Effector memory CD8-positive, alpha-beta T cell (primary cell): ENCODE measurements at regions not wholly inside any gene's neighbourhood (a gene's known extent, or its start where the extent isn't known, plus 50 kb on each side); places are given as distances from the start of the nearest gene placed in this dataset.

Experiments
- ATAC-seq: fragments of 150-1000 bp; cut with Tn5 transposase; replicated peaks from 2 replicates; pipeline ENCODE4 v1.10.0; 2021; ENCODE audit warnings: mild to moderate bottlenecking, moderate library complexity
- DNase-seq, 3 experiments: peaks; one replicate each; pipeline ENCODE4 v3.0.0; 2021
- H3K27ac Mint-ChIP-seq, 2 donors: one replicate each; pipeline ENCODE4 v1.8.0; 2022; ENCODE audit warnings: mild to moderate bottlenecking in 2 of 2, mixed read lengths in 2 of 2, moderate library complexity in 2 of 2
- H3K27me3 Mint-ChIP-seq, 2 donors: one replicate each; pipeline ENCODE4 v1.8.0; 2022; ENCODE audit warnings: mixed read lengths in 2 of 2
- H3K36me3 Mint-ChIP-seq: one replicate; pipeline ENCODE4 v1.8.0; 2022; ENCODE audit warnings: mild to moderate bottlenecking, moderate library complexity, mixed read lengths; ENCODE audit not compliant: insufficient read depth
- H3K4me1 Mint-ChIP-seq, 2 donors: one replicate each; pipeline ENCODE4 v1.8.0; 2022; ENCODE audit warnings: low read depth in 2 of 2, mixed read lengths in 2 of 2
- H3K4me3 Mint-ChIP-seq, 2 donors: one replicate each; pipeline ENCODE4 v1.8.0; 2022; ENCODE audit warnings: mild to moderate bottlenecking in 2 of 2, mixed read lengths in 2 of 2, moderate library complexity in 2 of 2
- H3K9me3 Mint-ChIP-seq, 2 donors: one replicate each; pipeline ENCODE4 v1.8.0; 2022; ENCODE audit warnings: mixed read lengths in 2 of 2

GRCh38 chr22:48800886-48801607, 1026.6 kb downstream of the BRD1 start:
- Mint-ChIP-seq H3K4me3 (no peak overlapping the region), H3K9me3 (no peaks in the 10 kb centered on the region), H3K36me3 (no peaks in the 10 kb centered on the region), H3K27me3 (peaks cover 0 to 7% of the 10 kb centered on the region in 2 donors), H3K4me1 (no peaks in the 10 kb centered on the region), H3K27ac (no peak overlapping the region)
- ATAC-seq (no peak), DNase-seq (no peak)

- H3K9me3 Mint-ChIP-seq: no peaks in the 10 kb centered on the region
- H3K27ac Mint-ChIP-seq: no peak overlapping the region
- no peak overlapping the region for H3K4me3 Mint-ChIP-seq
- no peaks in the 10 kb centered on the region for H3K4me1 Mint-ChIP-seq
- no peak for DNase-seq
- ATAC-seq: no peak
- peaks cover 0 to 11% of the 10 kb centered on the region in 2 donors for H3K27me3 Mint-ChIP-seq
- no peaks in the 10 kb centered on the region for H3K36me3 Mint-ChIP-seq
Measured at GRCh38 chr22:48800036-48800885, 1027.4 kb downstream of the BRD1 start.

GRCh38 chr22:48799227-48799970, 1028.3 kb downstream of the BRD1 start:
- no peak overlapping the region for H3K27ac Mint-ChIP-seq
- DNase-seq: no peak
- H3K9me3 Mint-ChIP-seq: peaks cover 0 to under 1% of the 10 kb centered on the region in 2 donors
- no peaks in the 10 kb centered on the region for H3K36me3 Mint-ChIP-seq
- no peak for ATAC-seq
- no peak overlapping the region for H3K4me3 Mint-ChIP-seq
- H3K4me1 Mint-ChIP-seq: no peaks in the 10 kb centered on the region
- peaks cover 0 to 11% of the 10 kb centered on the region in 2 donors for H3K27me3 Mint-ChIP-seq

GRCh38 chr22:48798281-48799226, 1029.1 kb downstream of the BRD1 start:
- no peak for DNase-seq
- H3K27ac Mint-ChIP-seq: no peak overlapping the region
- peaks cover 0 to 3% of the 10 kb centered on the region in 2 donors for H3K9me3 Mint-ChIP-seq
- H3K4me3 Mint-ChIP-seq: no peak overlapping the region
- H3K4me1 Mint-ChIP-seq: no peaks in the 10 kb centered on the region
- ATAC-seq: no peak
- H3K27me3 Mint-ChIP-seq: peaks cover 0 to 11% of the 10 kb centered on the region in 2 donors
- no peaks in the 10 kb centered on the region for H3K36me3 Mint-ChIP-seq

- Mint-ChIP-seq H3K4me3 (no peak overlapping the region), H3K27ac (no peak overlapping the region), H3K27me3 (peaks cover 0 to 11% of the 10 kb centered on the region in 2 donors), H3K4me1 (no peaks in the 10 kb centered on the region), H3K9me3 (peaks cover 0 to 3% of the 10 kb centered on the region in 2 donors), H3K36me3 (no peaks in the 10 kb centered on the region)
- DNase-seq (no peak), ATAC-seq (no peak)
Measured at GRCh38 chr22:48797731-48798130, 1029.9 kb downstream of the BRD1 start.

- Mint-ChIP-seq H3K4me3 (no peak overlapping the region), H3K4me1 (no peaks in the 10 kb centered on the region), H3K27ac (no peak overlapping the region), H3K9me3 (peaks cover 0 to 3% of the 10 kb centered on the region in 2 donors), H3K36me3 (no peaks in the 10 kb centered on the region), H3K27me3 (peaks cover 0 to 11% of the 10 kb centered on the region in 2 donors)
- DNase-seq: no peak
- ATAC-seq: no peak
Measured at GRCh38 chr22:48796310-48797015, 1031.2 kb downstream of the BRD1 start.

GRCh38 chr22:48795664-48796063, 1032.0 kb downstream of the BRD1 start:
- peaks cover 3 to 17% of the 10 kb centered on the region in 2 donors for H3K27me3 Mint-ChIP-seq
- H3K9me3 Mint-ChIP-seq: peaks cover 0 to 3% of the 10 kb centered on the region in 2 donors
- no peaks in the 10 kb centered on the region for H3K4me1 Mint-ChIP-seq
- no peaks in the 10 kb centered on the region for H3K36me3 Mint-ChIP-seq
- no peak overlapping the region for H3K4me3 Mint-ChIP-seq
- DNase-seq: no peak
- no peak overlapping the region for H3K27ac Mint-ChIP-seq
- no peak for ATAC-seq

- ATAC-seq (no peak), DNase-seq (no peak)
- no peak overlapping the region for H3K27ac Mint-ChIP-seq
- no peaks in the 10 kb centered on the region for H3K4me1 Mint-ChIP-seq
- no peak overlapping the region for H3K4me3 Mint-ChIP-seq
- peaks cover 8 to 19% of the 10 kb centered on the region in 2 donors for H3K27me3 Mint-ChIP-seq
- H3K36me3 Mint-ChIP-seq: no peaks in the 10 kb centered on the region
- H3K9me3 Mint-ChIP-seq: peaks cover 0 to 3% of the 10 kb centered on the region in 2 donors
Measured at GRCh38 chr22:48794906-48795305, 1032.8 kb downstream of the BRD1 start.

GRCh38 chr22:48793949-48794348, 1033.7 kb downstream of the BRD1 start:
- Mint-ChIP-seq H3K27ac (no peak overlapping the region), H3K9me3 (peaks cover 0 to 3% of the 10 kb centered on the region in 2 donors), H3K27me3 (peaks cover 8 to 19% of the 10 kb centered on the region in 2 donors), H3K4me1 (no peaks in the 10 kb centered on the region), H3K36me3 (no peaks in the 10 kb centered on the region), H3K4me3 (no peak overlapping the region)
- ATAC-seq (no peak), DNase-seq (no peak)

GRCh38 chr22:48786679-48786996, 1041.0 kb downstream of the BRD1 start:
- Mint-ChIP-seq H3K36me3 (peaks cover 4% of the 10 kb centered on the region), H3K9me3 (no peaks in the 10 kb centered on the region), H3K27ac (no peak overlapping the region), H3K4me1 (no peaks in the 10 kb centered on the region), H3K4me3 (no peak overlapping the region), H3K27me3 (peaks cover 8 to 35% of the 10 kb centered on the region in 2 donors)
- no peak for ATAC-seq
- DNase-seq: no peak

GRCh38 chr22:48785792-48786678, 1041.6 kb downstream of the BRD1 start:
- Mint-ChIP-seq H3K9me3 (no peaks in the 10 kb centered on the region), H3K4me1 (no peaks in the 10 kb centered on the region), H3K4me3 (no peak overlapping the region), H3K27ac (no peak overlapping the region), H3K27me3 (peaks cover 8 to 38% of the 10 kb centered on the region in 2 donors), H3K36me3 (peaks cover 4% of the 10 kb centered on the region)
- ATAC-seq (no peak), DNase-seq (no peak)
